ENCODE measurements at regions not wholly inside any gene's neighbourhood (a gene's known extent, or its start where the extent isn't known, plus 50 kb on each side); places are given as distances from the start of the nearest gene placed in this dataset.

GRCh38 chrX:124478046-124478445 lies 131.7 kb downstream of the SH2D1A start:
- TF ChIP-seq CTCF (IDR thresholded peaks at IDR 0.05) (no peak), POLR2A (IDR thresholded peaks at IDR 0.05) (no peak)
